ENCODE measurements at regions not wholly inside any gene's neighbourhood (a gene's known extent, or its start where the extent isn't known, plus 50 kb on each side); places are given as distances from the start of the nearest gene placed in this dataset.

DNA sequence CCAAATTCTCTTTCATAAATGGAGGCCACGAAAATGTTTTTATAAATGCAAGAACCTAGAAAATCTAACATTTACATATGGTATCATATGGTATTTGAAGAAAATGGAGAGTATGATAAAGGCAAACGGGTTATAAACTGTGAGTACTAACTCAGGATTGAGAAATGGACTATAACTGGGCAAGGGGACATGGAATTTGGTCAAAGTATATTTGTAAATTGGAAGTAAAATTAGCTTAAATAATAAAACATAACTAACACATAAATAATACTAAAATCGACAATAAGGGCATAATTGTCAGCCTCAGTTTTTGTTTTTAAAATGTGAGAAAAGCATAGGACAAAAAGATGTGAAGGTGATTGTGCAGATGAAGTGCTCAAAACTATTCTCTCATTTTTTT lies 1516.3 kb upstream of the MIR17HG start:
- intact Hi-C loops (cut with micrococcal nuclease), result no loop called here
- ChIA-PET CTCF (no interaction called here), POLR2A (no interaction called here)
- DNase-seq (no peak), ATAC-seq (ENCODE audit: low read depth) (no peak)
- Mint-ChIP-seq H3K27me3 (no peaks in the 10 kb centered on the region), H3K27ac (no peak overlapping the region), H3K36me3 (ENCODE audit: low read depth) (no peaks in the 10 kb centered on the region), H3K4me3 (no peak overlapping the region), H3K4me1 (no peaks in the 10 kb centered on the region), H3K9me3 (peaks cover 3% of the 10 kb centered on the region)
- TF ChIP-seq, protein P1, sequence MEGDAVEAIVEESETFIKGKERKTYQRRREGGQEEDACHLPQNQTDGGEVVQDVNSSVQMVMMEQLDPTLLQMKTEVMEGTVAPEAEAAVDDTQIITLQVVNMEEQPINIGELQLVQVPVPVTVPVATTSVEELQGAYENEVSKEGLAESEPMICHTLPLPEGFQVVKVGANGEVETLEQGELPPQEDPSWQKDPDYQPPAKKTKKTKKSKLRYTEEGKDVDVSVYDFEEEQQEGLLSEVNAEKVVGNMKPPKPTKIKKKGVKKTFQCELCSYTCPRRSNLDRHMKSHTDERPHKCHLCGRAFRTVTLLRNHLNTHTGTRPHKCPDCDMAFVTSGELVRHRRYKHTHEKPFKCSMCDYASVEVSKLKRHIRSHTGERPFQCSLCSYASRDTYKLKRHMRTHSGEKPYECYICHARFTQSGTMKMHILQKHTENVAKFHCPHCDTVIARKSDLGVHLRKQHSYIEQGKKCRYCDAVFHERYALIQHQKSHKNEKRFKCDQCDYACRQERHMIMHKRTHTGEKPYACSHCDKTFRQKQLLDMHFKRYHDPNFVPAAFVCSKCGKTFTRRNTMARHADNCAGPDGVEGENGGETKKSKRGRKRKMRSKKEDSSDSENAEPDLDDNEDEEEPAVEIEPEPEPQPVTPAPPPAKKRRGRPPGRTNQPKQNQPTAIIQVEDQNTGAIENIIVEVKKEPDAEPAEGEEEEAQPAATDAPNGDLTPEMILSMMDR (IDR thresholded peaks at IDR 0.05), result no peak

DNA sequence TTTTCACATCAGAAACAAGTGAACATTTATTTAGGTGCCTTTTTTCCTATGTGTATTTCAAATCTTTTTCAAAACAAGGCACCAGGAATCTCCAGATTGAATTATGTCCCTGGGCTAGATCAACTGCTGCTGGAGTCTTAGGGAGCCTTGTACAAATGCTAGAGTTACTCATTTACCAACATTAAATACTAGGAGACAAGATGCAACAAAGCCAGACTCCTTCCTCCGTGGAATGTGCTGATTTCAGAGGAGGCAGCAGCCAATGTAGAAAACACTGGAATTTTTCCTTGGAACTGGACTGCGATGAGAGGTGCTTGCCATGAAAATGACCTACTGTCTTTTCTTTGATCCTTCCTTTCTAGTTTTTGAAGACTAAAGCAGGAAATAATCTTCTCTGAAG lies 1514.7 kb upstream of the MIR17HG start:
- Mint-ChIP-seq H3K36me3 (ENCODE audit: low read depth) (no peaks in the 10 kb centered on the region), H3K4me3 (no peak overlapping the region), H3K27me3 (no peaks in the 10 kb centered on the region), H3K4me1 (no peaks in the 10 kb centered on the region), H3K27ac (no peak overlapping the region), H3K9me3 (peaks cover 6% of the 10 kb centered on the region)
- ChIA-PET POLR2A (no interaction called here), CTCF (no interaction called here)
- no peak for ATAC-seq (ENCODE audit: low read depth)
- DNase-seq, result no peak
- intact Hi-C loops (cut with micrococcal nuclease), result no loop called here
- TF ChIP-seq, protein P1 (IDR thresholded peaks at IDR 0.05), result no peak

DNA sequence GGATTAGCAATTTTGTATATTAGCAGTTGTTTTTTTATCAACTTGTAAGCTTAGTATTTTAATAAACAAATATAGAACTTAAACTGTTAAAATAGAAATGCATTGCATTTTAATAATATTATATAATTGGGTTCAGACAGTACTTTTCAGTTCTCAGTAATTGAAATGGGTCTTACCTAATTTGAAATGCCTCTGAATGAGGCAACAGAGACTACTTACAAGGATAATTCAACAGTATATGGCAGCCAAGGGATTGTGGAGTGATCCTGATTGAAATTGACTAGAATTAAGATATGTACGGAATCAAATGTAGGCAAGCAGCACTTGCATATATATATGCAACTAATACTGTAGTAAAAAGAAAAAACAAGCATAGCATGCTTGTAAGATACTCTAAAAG lies 1503.9 kb upstream of the MIR17HG start:
- no peaks in the 10 kb centered on the region for H3K27me3 Mint-ChIP-seq
- H3K4me1 Mint-ChIP-seq, result no peaks in the 10 kb centered on the region
- TF ChIP-seq, protein P1 (IDR thresholded peaks at IDR 0.05), result no peak
- H3K4me3 Mint-ChIP-seq, result no peak overlapping the region
- H3K36me3 Mint-ChIP-seq (ENCODE audit: low read depth), result no peaks in the 10 kb centered on the region
- intact Hi-C loops (cut with micrococcal nuclease), result no loop called here
- POLR2A ChIA-PET, result no interaction called here
- CTCF ChIA-PET, result no interaction called here
- no peak for ATAC-seq (ENCODE audit: low read depth)
- no peak overlapping the region for H3K27ac Mint-ChIP-seq
- no peaks in the 10 kb centered on the region for H3K9me3 Mint-ChIP-seq
- DNase-seq, result no peak

DNA sequence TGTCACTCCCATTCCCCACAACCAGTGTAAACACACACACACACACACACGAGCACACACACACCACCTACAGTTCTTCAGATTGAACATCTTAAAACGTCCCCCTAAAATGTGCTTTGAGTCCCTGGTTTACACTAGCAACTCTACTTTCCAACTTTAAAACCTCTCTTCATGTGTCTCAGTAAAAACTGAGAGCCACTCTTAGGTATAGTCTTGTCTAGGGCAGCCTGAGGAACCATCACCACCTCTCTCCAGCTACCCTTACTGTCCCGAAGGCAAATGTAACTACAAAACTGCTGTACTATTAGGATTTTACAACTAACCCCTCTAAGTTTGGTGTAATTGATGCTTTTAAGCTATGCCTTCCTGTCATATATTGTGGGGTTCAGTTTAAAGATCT lies 1501.6 kb upstream of the MIR17HG start:
- DNase-seq, result no peak
- ChIA-PET POLR2A (no interaction called here), CTCF (no interaction called here)
- TF ChIP-seq, protein P1 (IDR thresholded peaks at IDR 0.05), result no peak
- H3K4me3 Mint-ChIP-seq, result no peak overlapping the region
- intact Hi-C loops (cut with micrococcal nuclease), result no loop called here
- no peak for ATAC-seq (ENCODE audit: low read depth)
- no peak overlapping the region for H3K27ac Mint-ChIP-seq
- H3K36me3 Mint-ChIP-seq (ENCODE audit: low read depth), result no peaks in the 10 kb centered on the region
- no peaks in the 10 kb centered on the region for H3K4me1 Mint-ChIP-seq
- H3K27me3 Mint-ChIP-seq, result no peaks in the 10 kb centered on the region
- H3K9me3 Mint-ChIP-seq, result peaks cover 2% of the 10 kb centered on the region

DNA sequence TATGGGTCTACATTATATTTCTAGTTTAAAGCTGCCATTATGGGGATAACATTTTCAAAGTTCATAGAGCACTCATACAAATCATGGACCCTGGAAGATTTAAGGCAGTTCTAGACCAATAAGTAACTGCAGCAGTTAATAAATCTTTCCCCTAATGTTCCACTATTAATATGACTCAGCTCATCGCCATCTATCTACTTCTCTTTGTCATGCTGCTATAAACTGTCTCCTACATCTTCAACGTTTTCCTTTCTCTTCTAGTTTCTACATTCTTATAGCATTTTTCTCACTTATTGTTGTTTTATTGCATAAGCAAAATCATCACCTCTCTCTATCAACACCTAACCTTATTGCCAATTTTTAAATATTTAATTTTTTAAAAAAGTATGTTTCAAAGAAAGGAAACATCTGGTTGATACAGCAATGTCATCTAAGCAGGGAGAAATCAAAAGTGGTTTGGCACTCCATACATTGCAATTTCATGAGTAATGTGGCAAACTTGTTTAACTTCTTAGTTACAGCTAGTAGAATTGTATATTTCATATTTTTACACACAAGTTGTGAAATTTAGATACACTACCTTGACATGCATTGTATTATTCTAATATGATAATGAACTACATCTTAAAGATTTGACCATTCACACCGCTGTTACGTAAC lies 1500.4 kb upstream of the MIR17HG start:
- Mint-ChIP-seq H3K27me3 (no peaks in the 10 kb centered on the region), H3K9me3 (peaks cover 2% of the 10 kb centered on the region), H3K4me1 (no peaks in the 10 kb centered on the region), H3K27ac (no peak overlapping the region), H3K4me3 (no peak overlapping the region), H3K36me3 (ENCODE audit: low read depth) (no peaks in the 10 kb centered on the region)
- ChIA-PET CTCF (no interaction called here), POLR2A (no interaction called here)
- DNase-seq, result no peak
- intact Hi-C loops (cut with micrococcal nuclease), result no loop called here
- TF ChIP-seq, protein P1 (IDR thresholded peaks at IDR 0.05), result no peak
- no peak for ATAC-seq (ENCODE audit: low read depth)
